ENCODE measurements at regions not wholly inside any gene's neighbourhood (a gene's known extent, or its start where the extent isn't known, plus 50 kb on each side); places are given as distances from the start of the nearest gene placed in this dataset.

GRCh38 chr13:105135852-105136615 lies 1399.4 kb downstream of the EFNB2 start:
- TF ChIP-seq CTCF (conservative IDR thresholded peaks at IDR 0.05; ENCODE audit: low read depth, low read length) = no peak
- no peak for TF ChIP-seq POLR2A (IDR thresholded peaks at IDR 0.05; ENCODE audit: low read depth, low read length)
- no peak for TF ChIP-seq CEBPB (IDR thresholded peaks at IDR 0.05; ENCODE audit: low read depth, low read length)
- no peak for TF ChIP-seq SMC3 (IDR thresholded peaks at IDR 0.05; ENCODE audit: low read depth, low read length)
- no peak for TF ChIP-seq MAZ (IDR thresholded peaks at IDR 0.05; ENCODE audit: borderline replicate concordance, low read depth, low read length)
- TF ChIP-seq BHLHE40 (IDR thresholded peaks at IDR 0.05; ENCODE audit: low read depth, low read length) = no peak
- no peak for TF ChIP-seq NFE2L2 (IDR thresholded peaks at IDR 0.05; ENCODE audit: low read depth, low read length)
- no peak for TF ChIP-seq CHD1 (IDR thresholded peaks at IDR 0.05; ENCODE audit: low read depth, low read length)

Measured in IMR-90 (cell line).